HEK293 (cell line): ENCODE measurements at regions not wholly inside any gene's neighbourhood (a gene's known extent, or its start where the extent isn't known, plus 50 kb on each side); places are given as distances from the start of the nearest gene placed in this dataset.

ENCODE experiments used
- CTCF ChIA-PET: fragments of 350-600 bp; formaldehyde crosslinking; extraction: SDS; loops from one replicate; lab custom pipeline; 2021; ENCODE audit warnings: antibody characterized with exemption; lab: Yijun Ruan, JAX
- POLR2A ChIA-PET: fragments of 300-600 bp; formaldehyde crosslinking; extraction: SDS; loops from one replicate; lab custom pipeline; 2020; ENCODE audit warnings: antibody characterized with exemption, inconsistent platforms; lab: Yijun Ruan, JAX
- H3K27ac ChIP-seq: fragments of 200-500 bp; sonication (Bioruptor generic); 2 replicates; pipeline ENCODE4 v1.5.1; 2014; ENCODE audit warnings: low read depth, low read length, control low read depth, inconsistent platforms; ENCODE audit errors: extremely low read depth
- H3K36me3 ChIP-seq, 2 experiments: fragments of 200-500 bp in 1 of 2; sonication (Bioruptor generic) in 1 of 2; 1 replicate in 1 of 2; 2 replicates in 1 of 2; pipeline ENCODE4 v1.5.1; 2014 to 2017; ENCODE audit warnings: inconsistent platforms in 2 of 2, low read length in 2 of 2; ENCODE audit not compliant: control insufficient read depth in 2 of 2, insufficient read depth in 1 of 2
- H3K4me1 ChIP-seq: fragments of 200-500 bp; sonication (Bioruptor generic); 2 replicates; pipeline ENCODE4 v1.5.1; 2014; ENCODE audit warnings: mild to moderate bottlenecking, low read length, inconsistent platforms; ENCODE audit not compliant: control insufficient read depth, insufficient read depth
- H3K4me3 ChIP-seq: 2 replicates; pipeline ENCODE4 v1.5.1; 2011; ENCODE audit warnings: low read depth, mild to moderate bottlenecking, control low read depth, low read length, moderate library complexity
- H3K9me3 ChIP-seq: fragments of 200-500 bp; sonication (Bioruptor generic); 2 replicates; pipeline ENCODE4 v1.5.1; 2014; ENCODE audit warnings: low read depth, low read length, inconsistent platforms; ENCODE audit not compliant: control insufficient read depth, insufficient read depth
- PRDM6 ChIP-seq: fragments of 450-650 bp; formaldehyde crosslinking; IDR thresholded peaks from 2 replicates; pipeline ENCODE4 v1.5.1; 2017; ENCODE audit warnings: missing biosample characterization, missing genetic modification characterization
- SETDB1 ChIP-seq: IDR thresholded peaks from one replicate; pipeline ENCODE4 v1.6.1; 2017; ENCODE audit warnings: mild to moderate bottlenecking, low read length, moderate library complexity, mixed read lengths; ENCODE audit not compliant: insufficient read length
- ZBTB26 ChIP-seq: fragments of 450-650 bp; formaldehyde crosslinking; optimal IDR thresholded peaks from 2 replicates; pipeline ENCODE3; 2016; ENCODE audit warnings: missing biosample characterization, mild to moderate bottlenecking, missing genetic modification characterization
- ZNF26 ChIP-seq: fragments of 450-650 bp; formaldehyde crosslinking; IDR thresholded peaks from 2 replicates; pipeline ENCODE4 v1.5.1; 2016; ENCODE audit warnings: missing biosample characterization, missing genetic modification characterization
- ZNF416 ChIP-seq: fragments of 450-650 bp; formaldehyde crosslinking; IDR thresholded peaks from 2 replicates; pipeline ENCODE4 v1.5.1; 2016; ENCODE audit warnings: missing biosample characterization, missing genetic modification characterization
- ZNF423 ChIP-seq: fragments of 450-650 bp; formaldehyde crosslinking; IDR thresholded peaks from 2 replicates; pipeline ENCODE4 v1.5.1; 2016; ENCODE audit warnings: missing biosample characterization, missing genetic modification characterization
- ZNF529 ChIP-seq: fragments of 450-650 bp; formaldehyde crosslinking; IDR thresholded peaks from 2 replicates; pipeline ENCODE4 v1.5.1; 2017; ENCODE audit warnings: missing genetic modification characterization, missing biosample characterization; ENCODE audit not compliant: insufficient replicate concordance
- ZNF626 ChIP-seq: fragments of 450-650 bp; sonication (Bioruptor Pico); formaldehyde crosslinking; IDR thresholded peaks from 2 replicates; pipeline ENCODE4 v1.5.1; 2018; ENCODE audit warnings: missing biosample characterization, missing genetic modification characterization, inconsistent platforms
- ZNF777 ChIP-seq: fragments of 450-650 bp; formaldehyde crosslinking; IDR thresholded peaks from 2 replicates; pipeline ENCODE4 v1.5.1; 2017; ENCODE audit warnings: missing biosample characterization, missing genetic modification characterization, borderline replicate concordance

- ChIA-PET POLR2A (no interaction called here), CTCF (interaction anchor here (0.9 kb wide), 1 partner anchor 8 kb away, joined by 3 read pairs; no protein-coding TSS in a partner anchor)
- H3K9me3 ChIP-seq: no peaks in the 10 kb centered on the region
- no peak overlapping the region for H3K27ac ChIP-seq
- no peak overlapping the region for H3K4me3 ChIP-seq
- H3K36me3 ChIP-seq: no peaks in the 10 kb centered on the region
- no peaks in the 10 kb centered on the region for H3K4me1 ChIP-seq
- TF ChIP-seq ZNF423: no peak
- no peak for TF ChIP-seq ZNF777 (tag by site-specific recombination)
- no peak for TF ChIP-seq PRDM6
- TF ChIP-seq, all 188 proteins: peak for 0
These were observed 55.3 kb upstream of the KAT6B start for GRCh38 chr10:74771054-74771453.

- ChIA-PET CTCF (interaction anchor here (0.6 to 1.0 kb wide), 2 partner anchors 9 to 189 kb away, joined by 3 to 6 read pairs; no protein-coding TSS in a partner anchor), POLR2A (no interaction called here)
These were observed 51.3 kb upstream of the KAT6B start for GRCh38 chr10:74775099-74775498.

More at GRCh38 chr10:74775099-74775498, 51.3 kb upstream of the KAT6B start:
- Histone ChIP-seq H3K4me1 (no peaks in the 10 kb centered on the region), H3K4me3 (no peak overlapping the region), H3K36me3 (no peaks in the 10 kb centered on the region), H3K9me3 (no peaks in the 10 kb centered on the region), H3K27ac (no peak overlapping the region)
- TF ChIP-seq ZNF529 (tag by site-specific recombination) (peak; percentile 79), ZNF626 (tag by site-specific recombination) (peak; percentile 86; the same call in 1 of the 2 replicates), ZNF26 (tag by site-specific recombination) (peak; percentile 36; the same call in 1 of the 2 replicates), ZBTB26 (no peak), SETDB1 (peak; percentile 94), ZNF416 (tag by site-specific recombination) (no peak)
